H1 (cell line): ENCODE measurements at regions not wholly inside any gene's neighbourhood (a gene's known extent, or its start where the extent isn't known, plus 50 kb on each side); places are given as distances from the start of the nearest gene placed in this dataset.

Source experiments
- CTCF ChIA-PET: fragments of 300-600 bp; sonication (Branson Sonifier 250); formaldehyde crosslinking; loops from one replicate; lab custom pipeline; 2021; ENCODE audit not compliant: partially characterized antibody; lab: Charles Lee
- POLR2A ChIA-PET: fragments of 300-600 bp; sonication (Branson Sonifier 250); formaldehyde crosslinking; loops from one replicate; lab custom pipeline; 2021; ENCODE audit warnings: inconsistent platforms; ENCODE audit not compliant: partially characterized antibody; lab: Charles Lee
- DNase-seq, 2 experiments: peaks; one replicate each; pipeline versions ENCODE4 v3.0.0 to v3.0.0-alpha.2; 2010 to 2022; ENCODE audit warnings: low spot score in 2 of 2, low read depth in 1 of 2, mixed read lengths in 1 of 2
- FAIRE-seq: peaks from 2 replicates; lab custom pipeline; 2011; peaks lifted over from hg19 to GRCh38; lab: Jason Lieb, UNC
- H2AFZ ChIP-seq: 2 replicates; pipeline ENCODE4 v1.8.1; 2012; ENCODE audit warnings: low read length, inconsistent platforms
- H2AK5ac ChIP-seq: 2 replicates; pipeline ENCODE4 v1.6.1; 2013; ENCODE audit warnings: low read depth, low read length
- H2BK120ac ChIP-seq: replicated peaks from 2 replicates; pipeline ENCODE3; 2013; ENCODE audit warnings: low read depth, low read length, inconsistent platforms
- H2BK12ac ChIP-seq: 2 replicates; pipeline ENCODE4 v1.6.1; 2013; ENCODE audit warnings: low read depth, low read length
- H2BK15ac ChIP-seq: 2 replicates; pipeline ENCODE4 v1.6.1; 2013; ENCODE audit warnings: low read length
- H2BK20ac ChIP-seq: 2 replicates; pipeline ENCODE4 v1.6.1; 2013; ENCODE audit warnings: low read length
- H2BK5ac ChIP-seq: 2 replicates; pipeline ENCODE4 v1.6.1; 2013; ENCODE audit warnings: low read depth, low read length
- H3K14ac ChIP-seq: 2 replicates; pipeline ENCODE4 v1.6.1; 2013; ENCODE audit warnings: inconsistent platforms; ENCODE audit not compliant: insufficient read length
- H3K18ac ChIP-seq: 2 replicates; pipeline ENCODE4 v1.6.1; 2013; ENCODE audit warnings: low read length; ENCODE audit errors: extremely low read depth
- H3K23ac ChIP-seq: 2 replicates; pipeline ENCODE4 v1.6.1; 2013; ENCODE audit warnings: inconsistent platforms; ENCODE audit not compliant: insufficient read length
- H3K23me2 ChIP-seq: 2 replicates; pipeline ENCODE4 v1.6.1; 2013; ENCODE audit warnings: low read depth, low read length
- H3K27ac ChIP-seq: 2 replicates; pipeline ENCODE4 v1.6.1; 2011; ENCODE audit warnings: low read depth, low read length, inconsistent platforms
- H3K27me3 ChIP-seq, 4 experiments: replicated peaks in 1 of 4; 1 replicate in 1 of 4; 2 replicates in 3 of 4; pipeline versions ENCODE4 v1.6.1 to v1.8.1; 2011 to 2013; ENCODE audit warnings: low read length in 3 of 4, mild to moderate bottlenecking in 3 of 4, inconsistent platforms in 2 of 4, mixed read lengths in 2 of 4, moderate library complexity in 1 of 4; ENCODE audit not compliant: control insufficient read depth in 3 of 4, insufficient read depth in 3 of 4; ENCODE audit errors: extremely low read depth in 1 of 4
- H3K36me3 ChIP-seq, 4 experiments: 2 replicates each; pipeline versions ENCODE4 v1.6.1 to v1.8.1; 2011 to 2013; ENCODE audit warnings: mild to moderate bottlenecking in 4 of 4, low read length in 3 of 4, moderate library complexity in 2 of 4, control low read depth in 1 of 4, inconsistent platforms in 1 of 4; ENCODE audit not compliant: insufficient read depth in 4 of 4, control insufficient read depth in 2 of 4
- H3K4ac ChIP-seq: replicated peaks from 2 replicates; pipeline ENCODE3; 2013; ENCODE audit warnings: low read length, low read depth, mixed read lengths, inconsistent platforms; ENCODE audit not compliant: insufficient read length
- H3K4me1 ChIP-seq, 4 experiments: replicated peaks in 1 of 4; 1 replicate in 1 of 4; 2 replicates in 3 of 4; pipeline versions ENCODE4 v1.6.1 to v1.8.1; 2011 to 2013; ENCODE audit warnings: low read length in 3 of 4, inconsistent platforms in 2 of 4, mixed read lengths in 1 of 4; ENCODE audit not compliant: insufficient read depth in 4 of 4, control insufficient read depth in 3 of 4
- H3K4me2 ChIP-seq, 2 experiments: 2 replicates each; pipeline versions ENCODE4 v1.6.1 to v1.8.1; 2011 to 2013; ENCODE audit warnings: low read depth in 2 of 2, low read length in 2 of 2, control low read depth in 1 of 2, inconsistent platforms in 1 of 2, mild to moderate bottlenecking in 1 of 2; ENCODE audit not compliant: insufficient read depth in 1 of 2
- H3K4me3 ChIP-seq, 4 experiments: fragments of 200-600, 300-600 bp in 1 of 4; sonication (generic), shearing (Covaris generic), sonication (Bioruptor Twin) in 1 of 4; 2 replicates each; pipeline versions ENCODE4 v1.5.1 to v1.8.1; 2011 to 2016; ENCODE audit warnings: low read length in 4 of 4, low read depth in 3 of 4, control low read depth in 2 of 4, inconsistent platforms in 2 of 4, mild to moderate bottlenecking in 2 of 4, mixed read lengths in 1 of 4, moderate library complexity in 1 of 4; ENCODE audit not compliant: insufficient read depth in 2 of 4; ENCODE audit errors: extremely low read depth in 1 of 4
- H3K56ac ChIP-seq: replicated peaks from 2 replicates; pipeline ENCODE3; 2013; ENCODE audit warnings: low read depth, mild to moderate bottlenecking, mixed read lengths, low read length, inconsistent platforms; ENCODE audit not compliant: insufficient read length
- H3K79me1 ChIP-seq: 2 replicates; pipeline ENCODE4 v1.6.1; 2013; ENCODE audit warnings: low read depth, low read length, control low read depth
- H3K79me2 ChIP-seq, 2 experiments: 2 replicates each; pipeline versions ENCODE4 v1.6.1 to v1.8.1; 2012 to 2013; ENCODE audit warnings: low read length in 2 of 2, mild to moderate bottlenecking in 2 of 2, inconsistent platforms in 1 of 2; ENCODE audit not compliant: insufficient read depth in 2 of 2, control insufficient read depth in 1 of 2
- H3K9ac ChIP-seq, 4 experiments: replicated peaks in 1 of 4; 1 replicate in 1 of 4; 2 replicates in 3 of 4; pipeline versions ENCODE4 v1.6.1 to v1.8.1; 2011 to 2013; ENCODE audit warnings: low read depth in 3 of 4, low read length in 3 of 4, control low read depth in 2 of 4, mild to moderate bottlenecking in 2 of 4, moderate library complexity in 2 of 4, inconsistent platforms in 1 of 4; ENCODE audit errors: extremely low read depth in 1 of 4
- H3K9me3 ChIP-seq, 2 experiments: 2 replicates each; pipeline versions ENCODE4 v1.6.1 to v1.8.1; 2012 to 2013; ENCODE audit warnings: mild to moderate bottlenecking in 2 of 2, moderate library complexity in 2 of 2, control low read depth in 1 of 2, inconsistent platforms in 1 of 2, low read depth in 1 of 2, low read length in 1 of 2, mixed read lengths in 1 of 2; ENCODE audit not compliant: insufficient read depth in 2 of 2
- H4K20me1 ChIP-seq, 2 experiments: replicated peaks in 1 of 2; 2 replicates each; pipeline versions ENCODE3 to v1.8.1; 2011 to 2013; ENCODE audit warnings: inconsistent platforms in 2 of 2, low read length in 2 of 2, mild to moderate bottlenecking in 1 of 2; ENCODE audit not compliant: insufficient read depth in 2 of 2, control insufficient read depth in 1 of 2
- H4K5ac ChIP-seq: 2 replicates; pipeline ENCODE4 v1.6.1; 2013; ENCODE audit warnings: low read length, low read depth, mixed read lengths, inconsistent platforms; ENCODE audit not compliant: insufficient read length
- H4K8ac ChIP-seq: 2 replicates; pipeline ENCODE4 v1.8.0; 2013; ENCODE audit warnings: mild to moderate bottlenecking, moderate library complexity, low read length, inconsistent platforms; ENCODE audit not compliant: insufficient read depth; ENCODE audit errors: extremely low read depth
- H4K91ac ChIP-seq: replicated peaks from 2 replicates; pipeline ENCODE3; 2013; ENCODE audit warnings: low read length, mixed read lengths, inconsistent platforms; ENCODE audit not compliant: insufficient read length
- TF ChIP-seq, protein P1 (sequence below): IDR thresholded peaks from 2 replicates; pipeline ENCODE4 v1.6.1; 2012; ENCODE audit warnings: inconsistent platforms

DNA sequence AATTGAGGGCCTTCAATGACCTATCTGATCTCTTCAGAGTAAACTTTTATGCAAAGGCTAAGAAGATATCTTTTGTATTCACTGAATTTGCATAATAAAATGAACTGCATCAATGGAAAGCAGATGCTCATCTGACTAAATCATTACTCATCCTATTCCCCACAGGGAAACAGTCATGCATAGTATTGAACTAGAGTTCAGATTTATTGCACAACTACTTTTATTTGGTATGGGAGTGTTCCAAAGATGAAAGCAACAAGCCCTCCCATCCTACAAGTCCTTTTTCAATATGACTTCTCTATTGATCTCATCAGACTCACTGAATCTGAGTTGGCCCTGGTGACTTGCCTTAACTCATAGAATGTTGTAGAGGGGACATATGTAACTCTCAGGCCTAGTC, 159.8 kb downstream of the KITLG start:
- Histone ChIP-seq H2AFZ (no peak overlapping the region), H2BK5ac (no peak overlapping the region), H3K23me2 (no peaks in the 10 kb centered on the region), H3K27ac (no peak overlapping the region), H3K18ac (no peak overlapping the region), H3K27me3 (no peaks in the 10 kb centered on the region), H3K4me3 (no peak overlapping the region), H2BK15ac (no peak overlapping the region), H3K14ac (no peak overlapping the region), H3K4me2 (no peak overlapping the region), H3K23ac (no peak overlapping the region), H2BK12ac (no peak overlapping the region), H3K56ac (no peak overlapping the region), H4K8ac (no peak overlapping the region), H2BK120ac (no peak overlapping the region), H4K5ac (no peak overlapping the region), H3K9me3 (no peaks in the 10 kb centered on the region), H2BK20ac (no peak overlapping the region), H4K91ac (no peak overlapping the region), H3K4ac (no peak overlapping the region), H3K4me1 (no peaks in the 10 kb centered on the region), H3K79me2 (no peaks in the 10 kb centered on the region), H3K79me1 (no peaks in the 10 kb centered on the region), H2AK5ac (no peak overlapping the region), H3K36me3 (no peaks in the 10 kb centered on the region), H4K20me1 (no peaks in the 10 kb centered on the region), H3K9ac (no peak overlapping the region)
- TF ChIP-seq, protein P1, sequence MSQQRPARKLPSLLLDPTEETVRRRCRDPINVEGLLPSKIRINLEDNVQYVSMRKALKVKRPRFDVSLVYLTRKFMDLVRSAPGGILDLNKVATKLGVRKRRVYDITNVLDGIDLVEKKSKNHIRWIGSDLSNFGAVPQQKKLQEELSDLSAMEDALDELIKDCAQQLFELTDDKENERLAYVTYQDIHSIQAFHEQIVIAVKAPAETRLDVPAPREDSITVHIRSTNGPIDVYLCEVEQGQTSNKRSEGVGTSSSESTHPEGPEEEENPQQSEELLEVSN, result no peak
- ChIA-PET POLR2A (no interaction called here), CTCF (no interaction called here)
- DNase-seq (no peak), FAIRE-seq (no peak)
